Trophoblast cell (in vitro differentiated cells and primary cell): ENCODE measurements at regions not wholly inside any gene's neighbourhood (a gene's known extent, or its start where the extent isn't known, plus 50 kb on each side); places are given as distances from the start of the nearest gene placed in this dataset.

Experiments
- DNase-seq, 2 donors: peaks; one replicate each; pipeline ENCODE4 v3.0.0-alpha.2; 2016
- H2AFZ ChIP-seq: 2 replicates; pipeline ENCODE4 v1.6.1; 2013; ENCODE audit warnings: low read length, moderate library complexity, mild to moderate bottlenecking; ENCODE audit not compliant: insufficient read depth, poor library complexity
- H2AK5ac ChIP-seq: 2 replicates; pipeline ENCODE4 v1.6.1; 2013; ENCODE audit warnings: mild to moderate bottlenecking, low read length
- H2BK120ac ChIP-seq: 2 replicates; pipeline ENCODE4 v1.6.1; 2013; ENCODE audit warnings: low read length, mild to moderate bottlenecking, moderate library complexity; ENCODE audit not compliant: insufficient read depth, poor library complexity
- H2BK12ac ChIP-seq: 2 replicates; pipeline ENCODE4 v1.6.1; 2013; ENCODE audit warnings: mild to moderate bottlenecking, low read length, moderate library complexity
- H2BK5ac ChIP-seq: 2 replicates; pipeline ENCODE4 v1.6.1; 2013; ENCODE audit warnings: low read length, low read depth, moderate library complexity, mild to moderate bottlenecking; ENCODE audit not compliant: poor library complexity
- H3K14ac ChIP-seq: 2 replicates; pipeline ENCODE4 v1.6.1; 2013; ENCODE audit warnings: mild to moderate bottlenecking, low read length
- H3K18ac ChIP-seq: 2 replicates; pipeline ENCODE4 v1.6.1; 2013; ENCODE audit warnings: mild to moderate bottlenecking, low read length
- H3K23ac ChIP-seq: 2 replicates; pipeline ENCODE4 v1.6.1; 2013; ENCODE audit warnings: low read length
- H3K27ac ChIP-seq: 2 replicates; pipeline ENCODE4 v1.5.1; 2013; ENCODE audit warnings: low read depth, mild to moderate bottlenecking, inconsistent platforms, low read length, moderate library complexity
- H3K27me3 ChIP-seq: 2 replicates; pipeline ENCODE4 v1.6.1; 2013; ENCODE audit warnings: inconsistent platforms, mild to moderate bottlenecking, low read length, moderate library complexity; ENCODE audit not compliant: insufficient read depth
- H3K36me3 ChIP-seq, 2 experiments: 1 replicate in 1 of 2; 2 replicates in 1 of 2; pipeline ENCODE4 v1.6.1; 2013; ENCODE audit warnings: low read length in 2 of 2, mild to moderate bottlenecking in 2 of 2, moderate library complexity in 1 of 2; ENCODE audit not compliant: insufficient read depth in 2 of 2, control insufficient read depth in 1 of 2
- H3K4ac ChIP-seq: 2 replicates; pipeline ENCODE4 v1.6.1; 2013; ENCODE audit warnings: low read depth, mild to moderate bottlenecking, low read length, moderate library complexity
- H3K4me1 ChIP-seq, 2 experiments: 1 replicate in 1 of 2; 2 replicates in 1 of 2; pipeline ENCODE4 v1.6.1; 2013; ENCODE audit warnings: low read length in 2 of 2, mild to moderate bottlenecking in 2 of 2, moderate library complexity in 1 of 2; ENCODE audit not compliant: insufficient read depth in 2 of 2, control insufficient read depth in 1 of 2
- H3K4me2 ChIP-seq: 2 replicates; pipeline ENCODE4 v1.6.1; 2013; ENCODE audit warnings: inconsistent platforms, mild to moderate bottlenecking, low read length, moderate library complexity
- H3K4me3 ChIP-seq: 2 replicates; pipeline ENCODE4 v1.5.1; 2013; ENCODE audit warnings: mild to moderate bottlenecking, low read depth, low read length, inconsistent platforms
- H3K79me1 ChIP-seq: one replicate; pipeline ENCODE4 v1.6.1; 2013; ENCODE audit warnings: low read length
- H3K79me2 ChIP-seq: 2 replicates; pipeline ENCODE4 v1.6.1; 2013; ENCODE audit warnings: low read length, mild to moderate bottlenecking; ENCODE audit not compliant: control insufficient read depth, insufficient read depth, poor library complexity
- H3K9ac ChIP-seq: 2 replicates; pipeline ENCODE4 v1.6.1; 2013; ENCODE audit warnings: mild to moderate bottlenecking, low read length
- H3K9me3 ChIP-seq: 2 replicates; pipeline ENCODE4 v1.6.1; 2013; ENCODE audit warnings: low read depth, mild to moderate bottlenecking, control low read depth, inconsistent platforms, low read length; ENCODE audit not compliant: insufficient read depth
- H4K12ac ChIP-seq: 2 replicates; pipeline ENCODE4 v1.6.1; 2013; ENCODE audit warnings: low read depth, mild to moderate bottlenecking, low read length, moderate library complexity
- H4K8ac ChIP-seq: 2 replicates; pipeline ENCODE4 v1.6.1; 2013; ENCODE audit warnings: low read depth, mild to moderate bottlenecking, low read length, moderate library complexity
- H4K91ac ChIP-seq: one replicate; pipeline ENCODE4 v1.6.1; 2013; ENCODE audit warnings: low read depth, mild to moderate bottlenecking, low read length, moderate library complexity
- WGBS: extraction: QIAGEN DNeasy Blood & Tissue Kit; methylation state at CpG from one replicate; pipeline ENCODE4 v1.1.7; 2013; ENCODE audit warnings: missing lambda C conversion rate; ENCODE audit not compliant: insufficient read length, insufficient coverage; ENCODE audit errors: extremely low coverage; 5-methylcytosine and 5-hydroxymethylcytosine counted together

DNA sequence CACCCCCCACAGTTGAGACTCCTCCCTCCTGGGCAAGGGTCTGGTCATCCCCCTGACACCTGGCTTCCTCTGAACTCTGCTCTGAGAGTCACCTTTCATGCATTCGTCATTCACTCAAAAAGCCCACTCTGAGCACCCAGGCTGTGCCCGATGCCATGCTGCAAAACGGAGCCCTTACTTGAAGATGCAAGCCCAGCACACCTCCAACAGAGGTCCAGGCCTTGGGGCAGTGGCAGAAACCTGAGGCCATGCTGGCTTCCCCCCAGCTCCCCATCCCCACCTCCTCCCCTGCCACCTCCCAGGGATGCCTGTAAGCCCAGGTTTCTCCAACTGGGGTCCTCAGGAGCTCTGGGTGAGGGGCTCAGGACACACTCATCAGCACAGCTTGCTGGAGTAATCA is 67.7 kb upstream of the TNRC6C start:
- Histone ChIP-seq H4K12ac (no peak overlapping the region), H3K4me2 (no peak overlapping the region), H3K14ac (no peak overlapping the region), H3K4me1 (peaks cover 6 to 11% of the 10 kb centered on the region in 2 experiments), H3K23ac (no peak overlapping the region), H2BK120ac (no peak overlapping the region), H3K79me2 (no peaks in the 10 kb centered on the region), H3K4me3 (no peak overlapping the region), H3K9me3 (no peaks in the 10 kb centered on the region), H2AFZ (no peak overlapping the region), H3K27me3 (peaks cover 8% of the 10 kb centered on the region), H3K27ac (no peak overlapping the region), H3K9ac (no peak overlapping the region), H3K18ac (no peak overlapping the region), H2BK12ac (no peak overlapping the region), H2BK5ac (no peak overlapping the region), H4K8ac (no peak overlapping the region), H4K91ac (no peak overlapping the region), H3K36me3 (no peaks in the 10 kb centered on the region), H3K4ac (no peak overlapping the region), H2AK5ac (no peak overlapping the region), H3K79me1 (no peaks in the 10 kb centered on the region)
- no CpG with 5 or more reads among the region's 3 CpGs for WGBS
- no peak for DNase-seq

DNA sequence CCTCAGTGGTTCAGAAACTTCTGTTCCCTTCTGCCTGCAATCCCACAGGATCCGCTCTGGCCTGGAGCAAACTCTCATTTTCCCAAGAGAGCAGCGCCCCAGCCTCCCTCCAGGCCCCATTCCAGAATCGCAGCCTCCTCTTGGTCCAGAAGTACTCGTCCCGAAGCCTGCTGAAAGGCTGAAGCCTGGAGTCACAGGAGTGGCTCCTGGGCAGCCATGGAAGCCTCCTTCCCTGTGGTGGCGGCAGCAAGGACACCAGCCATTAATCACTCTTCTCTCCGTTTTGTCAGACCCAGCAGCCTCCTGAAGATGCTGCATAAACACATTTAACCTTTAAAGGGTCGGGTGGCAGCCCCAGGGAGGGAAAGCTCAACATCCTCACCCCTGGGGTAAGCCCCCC is 66.9 kb upstream of the TNRC6C start:
- no peak overlapping the region for H3K18ac ChIP-seq
- H3K4ac ChIP-seq, result no peak overlapping the region
- H3K9ac ChIP-seq, result no peak overlapping the region
- H3K14ac ChIP-seq, result no peak overlapping the region
- no peak overlapping the region for H2AFZ ChIP-seq
- H3K4me2 ChIP-seq, result no peak overlapping the region
- H3K79me2 ChIP-seq, result no peaks in the 10 kb centered on the region
- H3K79me1 ChIP-seq, result no peaks in the 10 kb centered on the region
- no CpG with 5 or more reads among the region's 8 CpGs for WGBS
- H3K27me3 ChIP-seq, result peaks cover 8% of the 10 kb centered on the region
- H2BK120ac ChIP-seq, result no peak overlapping the region
- no peak overlapping the region for H4K8ac ChIP-seq
- H4K12ac ChIP-seq, result no peak overlapping the region
- H3K9me3 ChIP-seq, result no peaks in the 10 kb centered on the region
- H2BK12ac ChIP-seq, result no peak overlapping the region
- H2BK5ac ChIP-seq, result no peak overlapping the region
- H2AK5ac ChIP-seq, result no peak overlapping the region
- no peaks in the 10 kb centered on the region for H3K36me3 ChIP-seq
- H4K91ac ChIP-seq, result no peak overlapping the region
- no peak overlapping the region for H3K4me3 ChIP-seq
- DNase-seq, result no peak
- no peak overlapping the region for H3K23ac ChIP-seq
- no peak overlapping the region for H3K27ac ChIP-seq
- H3K4me1 ChIP-seq, result peaks cover 6 to 11% of the 10 kb centered on the region in 2 experiments

DNA sequence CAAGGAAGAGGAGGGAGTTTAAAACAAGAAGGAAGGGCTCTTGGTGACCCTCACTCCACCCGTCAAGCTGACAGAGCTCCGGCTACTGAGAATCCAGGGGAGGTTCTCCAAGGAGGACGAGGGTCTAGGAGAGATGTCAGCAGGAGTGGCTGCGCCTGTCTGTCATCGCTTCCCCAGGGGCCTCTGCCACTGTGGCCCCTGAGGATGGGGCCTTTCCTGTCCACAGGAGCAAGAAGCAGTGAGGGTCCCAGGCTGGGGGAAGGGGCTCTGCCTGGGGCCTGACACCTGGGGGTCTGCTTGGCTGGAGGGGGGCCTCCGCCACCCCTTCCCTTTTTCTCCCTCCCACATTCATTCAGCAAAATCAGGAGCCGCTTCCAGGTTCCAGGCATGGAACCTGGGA is 66.5 kb upstream of the TNRC6C start:
- Histone ChIP-seq H3K9me3 (no peaks in the 10 kb centered on the region), H2BK120ac (no peak overlapping the region), H3K4me1 (peaks cover 6 to 11% of the 10 kb centered on the region in 2 experiments), H2AFZ (no peak overlapping the region), H3K18ac (no peak overlapping the region), H2AK5ac (no peak overlapping the region), H4K12ac (no peak overlapping the region), H3K4me3 (no peak overlapping the region), H3K27ac (no peak overlapping the region), H4K8ac (no peak overlapping the region), H3K14ac (no peak overlapping the region), H3K4ac (no peak overlapping the region), H2BK12ac (no peak overlapping the region), H3K79me2 (no peaks in the 10 kb centered on the region), H3K27me3 (peaks cover 4% of the 10 kb centered on the region), H3K36me3 (no peaks in the 10 kb centered on the region), H2BK5ac (no peak overlapping the region), H3K4me2 (no peak overlapping the region), H4K91ac (no peak overlapping the region), H3K79me1 (no peaks in the 10 kb centered on the region), H3K9ac (no peak overlapping the region), H3K23ac (no peak overlapping the region)
- no CpG with 5 or more reads among the region's 7 CpGs for WGBS
- DNase-seq, result no peak

DNA sequence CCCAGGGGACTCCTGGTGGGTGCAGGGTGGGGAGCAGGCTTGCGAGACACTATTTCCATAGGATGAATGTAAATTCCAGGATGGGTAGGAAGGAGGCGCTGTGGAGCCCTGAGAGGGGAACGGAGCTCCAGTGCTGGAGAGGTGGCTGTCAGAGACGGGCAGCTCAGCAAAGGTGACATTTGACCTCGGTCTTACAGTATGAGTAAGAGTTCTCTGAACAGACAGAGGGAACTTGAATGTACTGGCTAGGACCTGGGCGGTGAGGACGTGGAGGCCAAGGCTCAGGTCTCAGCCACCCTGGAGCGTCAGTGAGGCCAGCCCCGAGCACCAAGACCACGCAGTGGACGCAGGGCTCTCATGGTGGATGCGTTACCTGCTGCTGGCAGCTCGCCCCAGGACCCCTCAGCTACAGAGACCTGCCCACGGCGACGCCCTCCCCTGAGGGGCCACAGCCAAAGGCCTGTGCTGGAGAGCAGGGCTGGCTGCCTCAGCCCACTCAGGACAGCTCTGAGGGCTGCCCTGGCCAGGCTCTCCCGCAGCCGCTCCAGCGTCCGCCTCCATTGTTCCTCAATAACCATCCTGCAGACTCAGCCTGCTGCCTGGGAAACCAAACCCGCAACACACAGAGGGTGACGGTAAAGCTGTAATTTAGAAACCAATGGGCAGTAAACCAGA is 65.9 kb upstream of the TNRC6C start:
- H3K18ac ChIP-seq, result no peak overlapping the region
- H2AK5ac ChIP-seq, result no peak overlapping the region
- peaks cover 2% of the 10 kb centered on the region for H3K27me3 ChIP-seq
- peaks cover 4 to 7% of the 10 kb centered on the region in 2 experiments for H3K4me1 ChIP-seq
- H3K4ac ChIP-seq, result no peak overlapping the region
- no peak overlapping the region for H3K27ac ChIP-seq
- H3K4me2 ChIP-seq, result no peak overlapping the region
- peak in 1 of 2 donors; percentile 66 for DNase-seq
- no peak overlapping the region for H2BK5ac ChIP-seq
- no peak overlapping the region for H3K4me3 ChIP-seq
- no peak overlapping the region for H2BK120ac ChIP-seq
- no peak overlapping the region for H3K23ac ChIP-seq
- no peak overlapping the region for H4K12ac ChIP-seq
- no peaks in the 10 kb centered on the region for H3K79me2 ChIP-seq
- no peaks in the 10 kb centered on the region for H3K9me3 ChIP-seq
- H4K8ac ChIP-seq, result no peak overlapping the region
- H3K36me3 ChIP-seq, result no peaks in the 10 kb centered on the region
- no peak overlapping the region for H2AFZ ChIP-seq
- no peak overlapping the region for H3K9ac ChIP-seq
- no peak overlapping the region for H2BK12ac ChIP-seq
- H3K14ac ChIP-seq, result no peak overlapping the region
- H4K91ac ChIP-seq, result no peak overlapping the region
- no peaks in the 10 kb centered on the region for H3K79me1 ChIP-seq
- no CpG with 5 or more reads among the region's 22 CpGs for WGBS
